Uterus (tissue), 2 donors: ENCODE measurements at regions not wholly inside any gene's neighbourhood (a gene's known extent, or its start where the extent isn't known, plus 50 kb on each side); places are given as distances from the start of the nearest gene placed in this dataset.

Experiments used
- POLR2A ChIP-seq, 2 donors: fragments of 450-650 bp; IDR thresholded peaks; one replicate each; pipeline ENCODE4 v1.6.1; 2016; ENCODE audit warnings: antibody characterized with exemption in 2 of 2, mild to moderate bottlenecking in 1 of 2, moderate library complexity in 1 of 2
- TF ChIP-seq, protein P1 (sequence below), 4 experiments: fragments of 200-600 bp in 2 of 4; fragments of 450-650 bp in 2 of 4; sonication (generic) in 2 of 4; IDR thresholded peaks; one replicate each; pipeline ENCODE4 v1.5.1; 2016 to 2019; ENCODE audit warnings: antibody characterized with exemption in 4 of 4, mild to moderate bottlenecking in 2 of 4, moderate library complexity in 1 of 4

DNA sequence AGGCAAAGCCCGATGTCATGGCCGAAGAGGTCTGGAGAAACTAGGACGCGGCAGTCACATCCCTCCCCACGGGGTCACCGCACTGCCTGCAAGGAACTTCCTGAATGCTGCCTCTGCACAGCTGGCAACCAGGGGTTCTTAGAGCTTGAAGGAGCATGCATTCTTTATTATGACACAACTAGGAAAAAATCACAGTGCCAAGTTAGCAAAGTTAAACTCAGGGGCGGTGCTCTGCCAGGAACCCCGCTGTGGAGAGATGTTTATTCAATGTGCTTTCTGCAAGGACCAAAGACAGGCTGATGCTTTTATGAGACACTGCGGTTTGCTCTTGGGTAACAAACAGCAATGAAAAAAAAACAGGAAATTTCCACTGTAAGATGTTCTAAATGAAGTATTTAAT lies 287.3 kb upstream of the FOXQ1 start:
- TF ChIP-seq, protein P1, sequence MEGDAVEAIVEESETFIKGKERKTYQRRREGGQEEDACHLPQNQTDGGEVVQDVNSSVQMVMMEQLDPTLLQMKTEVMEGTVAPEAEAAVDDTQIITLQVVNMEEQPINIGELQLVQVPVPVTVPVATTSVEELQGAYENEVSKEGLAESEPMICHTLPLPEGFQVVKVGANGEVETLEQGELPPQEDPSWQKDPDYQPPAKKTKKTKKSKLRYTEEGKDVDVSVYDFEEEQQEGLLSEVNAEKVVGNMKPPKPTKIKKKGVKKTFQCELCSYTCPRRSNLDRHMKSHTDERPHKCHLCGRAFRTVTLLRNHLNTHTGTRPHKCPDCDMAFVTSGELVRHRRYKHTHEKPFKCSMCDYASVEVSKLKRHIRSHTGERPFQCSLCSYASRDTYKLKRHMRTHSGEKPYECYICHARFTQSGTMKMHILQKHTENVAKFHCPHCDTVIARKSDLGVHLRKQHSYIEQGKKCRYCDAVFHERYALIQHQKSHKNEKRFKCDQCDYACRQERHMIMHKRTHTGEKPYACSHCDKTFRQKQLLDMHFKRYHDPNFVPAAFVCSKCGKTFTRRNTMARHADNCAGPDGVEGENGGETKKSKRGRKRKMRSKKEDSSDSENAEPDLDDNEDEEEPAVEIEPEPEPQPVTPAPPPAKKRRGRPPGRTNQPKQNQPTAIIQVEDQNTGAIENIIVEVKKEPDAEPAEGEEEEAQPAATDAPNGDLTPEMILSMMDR (IDR thresholded peaks at IDR 0.05), result no peak
- no peak for TF ChIP-seq POLR2A (IDR thresholded peaks at IDR 0.05)
